A172 (cell line): ENCODE measurements at regions not wholly inside any gene's neighbourhood (a gene's known extent, or its start where the extent isn't known, plus 50 kb on each side); places are given as distances from the start of the nearest gene placed in this dataset.
A peak's percentile ranks its signal among the peaks of the same experiment; 100 is the strongest.
"Not testable (repeated sequence)": the region's sequence is repeated elsewhere in the genome, so short reads cannot be mapped to it uniquely, and the experiment has no call there.

Source experiments
- DNase-seq: peaks from one replicate; pipeline ENCODE4 v3.0.0-alpha.2; 2015; ENCODE audit warnings: low spot score

DNA sequence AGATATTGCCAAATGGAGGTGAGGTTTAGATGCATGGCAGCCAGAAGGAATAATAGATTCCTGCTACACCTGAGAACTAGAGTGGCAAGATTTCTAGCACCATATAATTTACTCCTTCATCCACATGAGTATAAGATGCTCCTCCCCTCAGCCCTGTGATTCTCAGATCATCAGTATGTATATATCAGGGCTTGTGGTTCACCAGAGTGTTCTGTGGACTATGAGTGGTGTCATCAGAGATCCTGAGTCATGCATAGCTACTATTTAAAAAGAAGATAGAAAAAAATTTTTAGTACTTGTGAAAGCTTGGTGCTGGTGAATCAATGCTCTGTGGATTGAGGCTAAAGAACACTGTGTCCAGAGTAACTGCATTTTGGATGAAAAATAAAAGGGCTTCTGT is 285.9 kb downstream of the BMP4 start:
- peak; percentile 61 for DNase-seq

DNA sequence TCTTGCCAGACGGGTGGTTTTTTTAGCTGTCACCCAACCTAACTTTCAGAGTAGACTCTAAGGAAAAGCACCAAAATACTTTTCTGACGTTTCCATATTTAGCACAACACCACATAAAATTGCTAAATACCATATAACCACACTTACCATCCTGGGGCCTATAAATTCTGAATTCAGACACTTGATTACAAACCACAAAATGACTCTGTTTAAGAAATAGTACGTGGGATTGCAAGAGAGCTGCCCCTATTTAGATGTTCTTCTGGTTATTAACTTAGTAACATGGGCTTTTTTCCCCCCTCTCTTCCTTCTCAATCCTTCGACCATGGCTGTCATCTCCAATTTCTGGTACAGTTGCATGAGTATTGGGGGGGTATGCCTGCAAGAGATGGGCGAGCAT is 287.7 kb downstream of the BMP4 start:
- DNase-seq: peak; percentile 32

DNA sequence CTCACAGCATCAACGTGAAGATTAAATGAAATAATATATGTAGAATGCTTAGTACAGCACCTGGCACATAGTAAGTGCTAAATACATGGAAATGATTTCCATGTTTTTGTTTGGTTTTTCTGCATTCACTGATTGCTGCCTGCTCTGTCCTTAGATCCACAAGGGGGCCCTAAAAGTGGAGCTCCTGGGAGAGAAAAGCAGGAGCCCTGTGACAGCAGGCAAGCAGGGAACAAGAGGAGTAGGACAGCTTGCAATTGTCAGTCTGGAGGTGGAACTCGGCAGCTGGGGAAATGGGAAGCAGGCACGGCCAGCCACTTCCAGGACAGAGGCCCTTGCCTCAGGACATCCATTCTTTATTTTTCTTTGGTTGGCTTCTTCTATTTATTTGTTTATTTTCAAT is 292.9 kb downstream of the BMP4 start:
- DNase-seq: peak; percentile 5

DNA sequence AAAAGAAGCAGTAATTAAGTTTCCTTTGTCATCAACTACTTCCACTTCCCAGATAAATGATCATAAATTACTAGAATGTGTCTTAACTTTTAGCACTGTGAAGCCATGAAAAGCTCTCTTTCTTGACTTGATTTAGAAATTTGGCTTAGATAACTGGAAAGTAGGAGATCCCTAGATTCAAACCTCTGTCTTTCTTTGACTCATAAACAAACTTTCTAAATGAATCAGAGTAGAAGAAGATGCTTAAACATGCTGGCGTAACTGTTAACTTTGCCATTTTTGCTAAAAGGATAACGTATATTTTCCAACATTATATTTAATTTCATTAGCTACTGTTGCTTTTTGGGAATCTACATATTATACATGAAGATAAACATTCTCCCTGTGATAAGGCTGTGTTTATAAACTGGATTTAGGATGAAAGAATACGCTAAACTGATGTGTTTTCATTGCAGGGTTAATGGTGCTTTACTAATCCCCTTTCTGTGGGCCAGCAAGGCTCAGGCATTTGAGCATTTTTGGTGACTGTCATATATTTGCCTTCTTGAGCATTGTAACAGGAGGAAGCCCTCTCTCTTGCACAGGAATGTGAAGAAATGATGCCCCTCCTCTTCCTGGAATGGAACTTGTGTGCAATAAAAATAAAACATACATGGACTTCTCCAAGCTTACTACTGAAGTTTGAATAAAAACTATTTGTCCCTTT is 301.4 kb downstream of the BMP4 start:
- no peak for DNase-seq

DNA sequence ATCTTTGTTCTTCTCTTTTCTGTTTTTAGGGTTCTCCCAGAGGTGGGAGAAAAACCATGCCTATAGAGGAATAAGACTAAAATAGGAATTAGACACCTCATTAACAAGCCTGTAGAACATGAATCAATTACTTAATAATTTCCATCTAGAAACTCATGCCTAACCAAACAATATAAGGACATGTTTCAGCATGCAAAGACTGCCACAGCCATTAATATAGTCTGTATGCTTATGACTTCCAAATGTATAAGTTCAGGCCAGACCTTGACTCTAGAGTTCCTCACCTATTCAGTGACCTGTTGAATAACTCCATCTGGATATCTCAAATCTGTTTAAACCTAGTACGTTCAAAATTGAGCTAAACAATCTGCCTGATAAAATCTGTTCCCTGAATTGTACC is 304.6 kb downstream of the BMP4 start:
- no peak for DNase-seq

DNA sequence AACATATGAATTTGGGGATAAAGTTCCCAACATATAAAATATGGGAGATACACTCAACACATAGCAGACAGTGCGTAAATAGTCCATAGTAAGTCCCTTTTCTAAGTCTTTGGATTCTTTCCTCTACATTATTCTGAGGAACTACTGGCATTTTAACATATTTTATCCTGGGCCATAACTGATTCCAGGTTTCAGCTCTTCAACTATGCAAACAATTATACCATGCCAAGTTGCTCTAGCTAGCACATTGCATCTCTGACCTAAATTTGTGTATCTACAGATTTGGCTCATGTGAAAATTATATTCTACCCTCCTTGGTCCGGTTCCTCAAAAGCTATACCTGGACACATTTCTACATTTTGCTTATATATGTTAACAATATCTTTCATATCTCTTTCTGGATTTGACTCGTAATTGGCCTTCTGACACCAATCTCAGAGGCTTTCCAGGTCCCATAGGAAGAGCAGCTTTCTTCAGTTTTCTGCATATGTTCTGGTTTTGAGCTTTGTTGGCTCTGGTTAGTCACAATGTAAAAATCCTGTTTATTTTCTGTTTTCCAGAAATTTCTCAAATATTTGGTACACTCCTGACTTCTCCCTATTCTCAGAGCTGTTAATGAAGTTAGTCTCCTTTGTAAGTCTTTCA is 305.4 kb downstream of the BMP4 start:
- no peak for DNase-seq

DNA sequence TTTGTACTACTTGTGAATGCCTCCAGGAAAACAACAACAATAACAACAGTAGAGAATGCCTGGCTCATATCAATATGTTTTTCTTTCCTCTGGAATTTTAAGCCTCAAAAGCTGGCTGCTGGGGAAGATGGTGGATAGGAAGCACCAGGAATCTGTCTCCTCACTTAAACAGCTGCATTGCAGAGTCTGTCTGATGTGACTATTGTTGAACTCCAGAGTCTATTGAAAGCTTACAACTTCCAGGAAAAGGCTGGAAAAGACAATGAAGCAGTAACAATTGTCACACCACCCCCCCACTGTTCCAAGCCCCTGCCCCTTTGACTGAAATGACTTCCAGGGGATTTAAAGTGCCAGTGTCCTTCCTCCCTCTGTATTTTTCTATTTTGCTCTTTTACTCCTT is 309.7 kb downstream of the BMP4 start:
- DNase-seq: no peak

DNA sequence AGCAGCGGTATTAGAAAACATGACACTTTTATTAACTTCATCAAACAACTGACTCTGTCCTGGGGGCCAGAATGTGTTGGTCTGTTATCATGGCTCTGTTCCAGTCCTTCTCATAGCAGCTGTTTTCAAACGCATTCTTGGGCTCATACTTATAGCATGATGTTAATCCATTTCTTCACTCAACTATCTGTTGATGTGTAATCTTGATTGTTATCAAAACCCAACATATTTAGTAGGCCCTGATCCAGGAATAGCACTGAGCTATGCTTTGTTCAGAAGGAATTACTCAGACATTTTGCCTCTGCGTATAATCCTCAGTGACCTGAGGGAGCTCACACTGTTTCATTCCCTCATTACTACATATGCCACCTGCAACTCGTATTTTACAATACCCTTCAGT is 315.9 kb downstream of the BMP4 start:
- DNase-seq: no peak

DNA sequence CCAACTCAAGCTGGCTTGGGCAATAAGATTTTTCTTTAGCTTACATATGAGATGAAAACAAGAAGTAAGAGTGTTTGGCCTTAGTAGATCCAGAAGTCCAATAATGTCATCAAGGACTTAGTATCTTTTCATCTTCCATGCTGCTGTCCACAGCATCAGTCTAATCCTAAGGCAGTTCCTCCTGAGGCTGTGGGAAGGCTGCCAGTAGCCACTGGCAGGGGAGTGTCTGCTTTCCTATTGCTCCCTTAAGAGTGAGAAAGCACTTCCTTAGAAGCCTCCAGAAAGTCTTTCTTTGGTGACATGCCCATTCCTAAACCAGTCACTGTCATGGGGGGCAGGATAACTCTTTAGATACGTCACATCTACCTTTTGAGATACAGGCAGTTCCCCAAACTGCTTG is 317.7 kb downstream of the BMP4 start:
- DNase-seq: no peak

DNA sequence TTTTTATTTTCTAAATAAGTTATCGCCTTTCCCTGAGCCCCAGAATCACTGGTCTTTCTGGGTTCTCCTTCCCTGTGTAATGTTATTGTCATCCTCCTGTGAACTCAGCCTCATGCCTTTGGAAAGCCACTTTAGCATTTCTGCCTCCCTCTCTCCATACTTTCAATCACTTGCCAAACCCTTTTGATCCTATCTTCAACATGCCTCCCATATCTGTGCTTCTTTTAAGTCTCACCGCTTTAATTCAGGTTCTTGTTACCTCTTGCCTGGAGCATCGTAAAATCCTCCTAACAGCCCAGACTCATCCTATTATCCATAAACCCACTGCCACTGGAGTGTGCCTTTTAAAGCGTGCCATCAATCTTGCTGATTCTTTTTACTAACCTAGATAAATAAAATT is 321.8 kb downstream of the BMP4 start:
- no peak for DNase-seq

DNA sequence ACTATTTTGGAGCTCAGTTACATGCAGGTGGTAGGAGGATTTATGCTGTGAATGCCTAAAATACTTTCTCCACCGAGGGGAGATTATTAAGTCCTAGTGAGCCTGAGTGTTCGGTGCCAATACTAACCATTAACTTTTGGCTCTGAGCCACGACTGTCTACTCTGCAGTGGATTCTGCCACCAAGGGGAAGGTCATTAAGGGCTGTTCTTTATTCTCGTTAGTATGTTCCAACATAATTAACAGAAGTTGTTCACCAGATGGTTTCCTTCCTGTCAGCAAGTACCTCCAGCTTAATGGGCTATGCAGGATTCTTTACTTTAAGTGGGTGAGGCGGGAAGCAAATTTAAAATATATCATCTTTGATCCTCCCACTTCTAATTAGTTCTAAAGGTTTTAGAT is 326.3 kb downstream of the BMP4 start:
- no peak for DNase-seq

DNA sequence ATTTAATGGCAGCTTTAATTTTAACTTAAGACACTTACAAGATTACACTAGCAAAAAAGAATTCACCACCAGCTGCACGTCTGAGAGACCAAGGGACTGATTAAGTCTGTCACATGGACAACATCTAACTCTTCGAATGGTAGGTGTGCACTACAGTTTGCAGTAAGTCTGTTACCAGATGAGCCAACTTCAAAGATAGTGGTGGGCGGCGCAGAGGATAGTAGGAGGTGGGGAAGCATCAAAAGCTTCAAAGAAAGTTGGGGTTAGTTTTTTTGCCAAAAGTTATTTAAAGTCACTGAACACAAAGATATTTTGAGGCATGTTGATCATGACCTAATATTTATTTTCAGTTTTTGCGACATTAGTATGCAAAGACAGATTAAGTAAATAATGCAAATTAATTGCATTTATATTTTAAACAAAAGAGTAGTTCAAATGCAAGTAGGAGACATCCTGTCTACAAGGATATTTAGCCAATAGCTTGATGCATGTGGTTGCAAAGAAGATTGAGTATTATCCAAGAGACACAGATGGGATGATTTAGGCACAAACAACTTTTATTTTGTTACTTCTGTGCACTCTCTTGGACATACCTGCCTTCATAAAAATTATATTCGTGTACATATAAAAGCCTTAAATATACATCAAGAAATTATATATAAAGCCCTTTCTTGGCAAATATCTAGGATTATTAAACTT is 327.7 kb downstream of the BMP4 start:
- DNase-seq: no peak

DNA sequence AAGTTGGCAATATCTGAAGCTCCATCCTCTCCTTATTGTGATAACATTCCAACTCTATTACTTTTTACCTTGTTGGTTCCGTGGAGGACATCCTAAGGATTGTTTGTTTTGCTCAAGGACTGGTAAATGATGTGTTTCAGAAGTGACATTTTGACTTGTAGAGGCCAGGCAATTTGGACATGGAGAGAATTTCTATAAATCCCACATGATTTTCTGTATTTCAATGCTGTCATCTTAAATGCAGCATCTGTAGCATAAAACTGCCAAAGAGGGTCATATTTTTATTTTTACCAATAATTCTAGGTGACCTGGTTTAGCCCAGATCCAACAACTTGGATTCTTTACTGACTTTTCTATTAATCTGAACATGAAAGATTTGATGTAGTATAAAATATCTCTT is 328.4 kb downstream of the BMP4 start:
- no peak for DNase-seq

DNA sequence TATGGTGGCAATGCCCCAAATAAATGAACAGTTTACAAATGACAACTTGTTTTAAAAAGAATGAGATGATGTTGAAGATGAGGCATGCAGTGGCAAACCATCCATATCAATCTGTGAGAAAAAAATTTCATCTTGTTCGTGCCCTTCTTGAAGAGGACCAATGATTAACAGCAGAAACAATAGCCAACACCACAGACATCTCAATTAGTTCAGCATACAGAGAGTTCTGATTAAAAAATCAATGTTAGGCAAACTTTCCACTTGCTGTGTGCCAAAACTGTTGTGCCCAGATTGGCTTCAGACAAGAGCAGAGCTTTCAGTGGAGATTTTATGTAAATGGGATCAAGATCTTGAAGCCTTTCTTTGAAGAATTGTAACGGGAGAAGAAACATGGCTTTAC is 329.9 kb downstream of the BMP4 start:
- DNase-seq: no peak

DNA sequence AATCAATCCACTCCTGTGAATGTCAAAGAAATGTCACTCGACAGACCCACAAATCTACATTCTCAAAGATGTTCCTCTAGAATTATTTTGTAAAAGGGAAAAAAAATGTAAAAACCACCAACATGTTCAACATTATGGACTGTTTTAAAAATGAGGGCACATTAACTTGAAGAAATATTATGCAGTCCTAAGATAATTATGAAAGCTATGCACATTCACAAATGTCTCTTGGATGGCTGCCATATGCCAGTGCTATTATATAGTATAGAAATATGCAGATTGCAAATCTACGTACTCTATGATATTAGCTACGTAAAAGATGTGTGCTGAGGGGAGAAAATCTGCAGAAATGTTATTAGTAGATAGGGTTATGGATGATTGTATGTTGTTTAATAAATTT is 334.2 kb downstream of the BMP4 start:
- no peak for DNase-seq

DNA sequence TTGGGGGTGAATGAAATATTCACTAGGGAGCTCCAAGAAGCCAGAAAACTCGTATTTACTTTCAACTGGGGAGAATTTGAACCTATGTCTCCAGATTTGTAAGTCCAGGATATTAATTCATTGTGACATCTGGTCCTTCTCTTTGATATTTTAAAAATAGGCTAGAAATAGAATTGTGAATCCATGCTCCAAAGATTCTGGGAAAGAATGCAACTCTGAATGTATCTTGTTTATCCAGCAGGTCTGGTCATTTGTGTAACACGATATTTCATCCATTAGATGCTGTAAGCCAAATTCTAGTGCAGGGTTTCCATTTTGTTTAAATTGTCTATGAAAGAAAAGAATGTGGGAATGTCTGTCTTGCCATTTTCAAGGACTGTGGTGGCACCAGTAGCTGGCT is 334.7 kb downstream of the BMP4 start:
- DNase-seq: no peak

DNA sequence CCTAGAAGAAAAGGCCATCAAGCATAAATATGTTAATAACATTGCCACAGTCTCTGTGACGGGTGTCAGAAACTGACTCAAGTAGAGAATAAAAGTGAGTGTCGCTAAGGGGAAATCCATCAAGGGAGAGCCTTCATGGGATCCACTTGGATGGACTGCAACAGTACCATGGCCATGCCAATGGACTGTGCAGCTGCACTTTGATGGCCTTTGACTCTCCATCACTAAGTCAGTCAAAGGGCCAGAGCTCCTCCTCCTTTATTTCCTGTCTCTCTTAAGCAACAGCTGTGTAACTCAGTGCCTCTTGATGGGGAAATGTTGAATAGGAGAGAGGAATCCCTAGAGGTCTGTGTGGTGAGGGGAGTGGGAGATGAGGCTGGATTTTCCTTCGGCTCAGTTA is 335.2 kb downstream of the BMP4 start:
- no peak for DNase-seq

DNA sequence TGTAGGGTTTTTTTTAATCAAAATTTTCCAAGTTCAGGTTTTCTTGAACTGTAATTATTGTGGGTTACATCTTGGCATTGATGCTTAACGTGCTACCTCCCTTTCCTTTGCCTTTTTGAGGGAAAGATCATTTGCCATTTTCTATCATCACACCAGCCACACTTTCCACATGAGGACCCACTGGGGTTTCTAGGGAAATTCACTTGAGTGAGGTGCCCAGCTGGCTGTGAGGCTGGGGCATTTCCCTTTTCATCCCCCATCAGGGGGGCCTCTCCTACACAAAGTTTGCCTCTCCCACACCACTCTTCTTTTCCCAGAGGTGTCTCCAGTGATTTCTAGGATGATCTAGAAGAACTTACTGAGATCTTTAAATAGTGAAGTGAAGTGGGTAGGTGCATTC is 335.7 kb downstream of the BMP4 start:
- no peak for DNase-seq

DNA sequence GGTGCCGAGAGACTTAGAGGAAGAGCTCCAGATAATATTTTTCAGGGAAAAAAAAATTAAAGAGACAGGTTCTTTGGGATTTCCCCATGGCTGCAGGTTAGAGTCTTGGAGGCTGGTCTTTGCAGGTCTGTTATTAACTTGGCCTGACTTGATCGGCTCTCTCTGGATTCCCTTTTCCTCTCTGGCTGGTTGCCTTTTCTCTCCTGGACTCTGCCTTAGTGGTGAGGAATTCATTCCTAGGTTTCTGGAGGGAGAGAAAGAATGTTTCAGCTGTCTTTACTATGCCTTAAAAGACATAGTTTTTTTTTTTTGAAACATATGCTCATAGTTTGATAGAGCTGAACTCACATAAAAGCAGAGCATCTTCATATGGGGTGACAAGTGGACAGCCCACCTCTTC is 336.3 kb downstream of the BMP4 start:
- no peak for DNase-seq

DNA sequence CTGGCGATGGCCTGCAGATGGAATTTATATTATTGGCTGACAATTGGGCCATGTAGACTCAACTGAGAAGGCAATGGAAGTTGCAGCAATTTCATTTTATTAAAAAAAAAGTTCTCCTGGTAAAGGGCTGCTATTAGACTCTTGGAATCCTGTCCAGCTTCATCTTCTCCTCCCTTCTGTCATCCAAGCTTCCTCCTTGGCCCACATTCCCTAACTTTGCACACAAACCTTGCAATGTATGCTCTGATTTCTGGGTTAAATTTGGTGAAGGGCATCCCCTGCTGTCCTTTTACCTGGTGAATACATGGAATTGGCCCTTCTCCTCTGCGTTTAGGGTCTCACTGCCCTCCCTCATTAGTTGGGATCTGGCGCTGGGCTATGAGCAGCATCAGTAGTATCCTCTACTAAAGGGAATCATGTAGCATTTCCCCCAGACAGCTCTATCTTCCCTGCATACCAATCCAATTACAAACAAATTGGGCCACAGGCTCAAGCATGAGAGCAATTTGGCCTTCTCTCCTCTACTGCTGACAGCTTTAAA is 336.9 kb downstream of the BMP4 start:
- no peak for DNase-seq

DNA sequence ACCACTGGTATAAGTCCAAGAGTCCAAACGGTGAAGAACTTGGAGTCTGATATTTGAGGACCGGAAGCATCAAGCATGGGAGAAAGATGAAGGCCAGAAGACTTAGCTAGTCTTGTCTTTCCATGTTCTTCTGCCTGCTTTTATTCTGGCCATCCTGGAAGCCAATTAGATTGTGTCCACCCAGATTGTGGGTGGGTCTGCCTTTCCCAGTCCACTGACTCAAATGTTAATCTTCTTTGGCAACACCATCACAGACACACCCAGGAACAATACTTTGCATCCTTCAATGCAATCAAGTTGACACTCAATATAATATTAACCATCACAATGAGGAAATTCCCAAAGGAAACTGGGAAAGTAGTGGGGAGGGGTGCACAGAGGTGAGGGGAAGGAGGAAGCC is 340.1 kb downstream of the BMP4 start:
- DNase-seq: not testable (repeated sequence)

DNA sequence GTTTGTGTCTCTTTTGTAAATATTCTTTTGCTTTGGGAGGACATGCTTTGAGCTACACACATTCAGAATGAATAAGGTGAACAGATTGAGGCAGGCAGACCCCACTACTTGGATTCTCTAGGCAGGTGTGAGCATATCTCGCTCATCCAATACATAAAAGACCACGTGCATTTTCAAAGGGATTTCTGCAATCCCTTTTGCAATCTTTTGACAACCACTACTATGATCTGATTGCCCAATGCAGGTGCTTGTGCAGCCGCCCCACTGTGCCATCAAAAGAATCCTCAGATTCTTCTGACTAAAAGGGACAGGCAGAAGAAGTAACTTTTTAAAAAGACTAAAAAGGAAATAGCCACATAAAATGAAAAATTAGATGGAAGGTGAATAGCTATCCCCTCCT is 341.4 kb downstream of the BMP4 start:
- no peak for DNase-seq
